ENCODE measurements at regions not wholly inside any gene's neighbourhood (a gene's known extent, or its start where the extent isn't known, plus 50 kb on each side); places are given as distances from the start of the nearest gene placed in this dataset.

DNA sequence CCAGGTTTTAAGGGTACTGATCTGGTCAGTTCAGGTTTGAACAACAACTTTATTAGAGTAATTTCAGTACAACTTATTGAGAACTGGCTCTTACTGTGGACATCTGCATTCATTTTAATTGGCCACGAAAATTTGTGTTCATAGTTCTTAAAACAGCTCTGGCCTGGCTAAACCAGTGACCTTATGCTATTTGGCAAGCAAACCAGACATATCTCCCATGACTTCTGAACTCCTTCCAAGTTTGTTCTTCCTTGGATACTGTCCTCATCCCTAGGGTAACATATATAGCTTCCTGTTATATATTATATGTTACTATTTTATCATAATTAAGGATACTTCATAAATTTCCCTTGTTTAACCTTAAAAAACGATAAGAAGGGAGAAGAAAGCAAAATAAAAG is 841.9 kb downstream of the TRAM1L1 start:
- TF ChIP-seq POLR2A (IDR thresholded peaks at IDR 0.05; ENCODE audit: low read depth, low read length) (no peak), POLR2AphosphoS5 (IDR thresholded peaks at IDR 0.05; ENCODE audit: low read depth, low read length) (no peak), TAF1 (IDR thresholded peaks at IDR 0.05; ENCODE audit: low read depth, low read length) (no peak), SPI1 (IDR thresholded peaks at IDR 0.05; ENCODE audit: low read depth, low read length) (no peak), PAX5 (IDR thresholded peaks at IDR 0.05; ENCODE audit: insufficient read depth, low read length, severe bottlenecking) (no peak)

All from GM12891 (cell line).